ENCODE measurements at regions not wholly inside any gene's neighbourhood (a gene's known extent, or its start where the extent isn't known, plus 50 kb on each side); places are given as distances from the start of the nearest gene placed in this dataset.

DNA sequence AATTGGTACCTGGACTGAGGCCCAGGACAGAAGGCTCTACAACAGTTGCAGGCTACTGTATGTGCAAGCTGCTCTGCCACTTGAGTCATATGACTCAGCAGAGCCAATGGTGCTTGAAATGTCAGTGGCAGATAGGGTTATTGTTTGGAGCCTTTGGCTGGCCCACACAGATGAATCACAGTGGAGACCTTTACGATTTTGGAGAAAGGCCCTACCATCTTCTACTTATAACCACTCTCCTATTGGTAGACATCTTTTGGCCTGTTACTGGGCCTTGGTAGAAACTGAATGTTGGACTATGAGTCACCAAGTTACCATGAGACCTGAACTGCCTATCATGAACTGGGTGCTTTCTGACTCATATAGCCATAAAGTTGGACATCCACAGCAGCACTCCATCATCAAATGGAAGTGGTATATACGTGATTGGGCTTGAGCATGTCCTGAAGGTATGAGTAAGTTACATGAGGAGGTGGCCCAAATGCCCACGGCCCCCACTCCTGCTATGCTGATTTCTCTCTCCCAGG, 88.9 kb upstream of the NRXN1 start:
- FAIRE-seq (no peak), ATAC-seq (no peak), DNase-seq (ENCODE audit: low read depth, low spot score) (no peak)
- ChIA-PET RAD21 (ENCODE audit: unreplicated experiment) (no interaction called here), CTCF (no interaction called here), SMC1A (ENCODE audit: uncharacterized antibody, unreplicated experiment) (no interaction called here), POLR2A (no interaction called here)
- BruUV-seq (replicated peaks), result no TSS peak
- in situ Hi-C loops (cut with MboI), result no loop called here
- no peaks in the 10 kb centered on the region for H4K20me1 ChIP-seq (ENCODE audit: control insufficient read depth, insufficient read depth)
- intact Hi-C loops (cut with micrococcal nuclease; ENCODE audit: unreplicated experiment), result no loop called here
- H3K4me1 ChIP-seq (ENCODE audit: control insufficient read depth, insufficient read depth, low read length), result no peaks in the 10 kb centered on the region
- no peak overlapping the region for H3K4me3 ChIP-seq
- no peak overlapping the region for H2AFZ ChIP-seq (ENCODE audit: control insufficient read depth, low read depth, low read length)
- H3K36me3 ChIP-seq (ENCODE audit: control insufficient read depth in 2 of 2, insufficient read depth in 2 of 2, low read length in 1 of 2), result no peaks in the 10 kb centered on the region
- no peak overlapping the region for H3K4me2 ChIP-seq (ENCODE audit: control insufficient read depth, insufficient read depth)
- H3K9me3 ChIP-seq (replicated peaks; ENCODE audit: control insufficient read depth, insufficient read depth, low read length), result no peaks in the 10 kb centered on the region
- no peak overlapping the region for H3K9ac ChIP-seq (ENCODE audit: control insufficient read depth, insufficient read depth, low read length)
- no peaks in the 10 kb centered on the region for H3K79me2 ChIP-seq (ENCODE audit: control insufficient read depth, insufficient read depth, low read length)
- 0% methylated on average over 3 of the region's 3 CpGs for WGBS (ENCODE audit: insufficient coverage, insufficient replicate concordance, low lambda C conversion rate, missing lambda C conversion rate)
- H3K27me3 ChIP-seq (replicated peaks in 1 of 2; ENCODE audit: control insufficient read depth in 2 of 2, insufficient read depth in 2 of 2, low read length in 1 of 2), result no peaks in the 10 kb centered on the region
- H3K27ac ChIP-seq (ENCODE audit: control insufficient read depth, insufficient read depth), result no peak overlapping the region
- TF ChIP-seq ZNF622 (IDR thresholded peaks at IDR 0.05) (no peak), YY1 (IDR thresholded peaks at IDR 0.05; ENCODE audit: low read depth, low read length) (no peak), GABPA (IDR thresholded peaks at IDR 0.05; ENCODE audit: low read depth) (no peak), BMI1 (IDR thresholded peaks at IDR 0.05; ENCODE audit: borderline replicate concordance) (no peak), RELA (IDR thresholded peaks at IDR 0.05; ENCODE audit: borderline replicate concordance, partially characterized antibody) (no peak), NRF1 (conservative IDR thresholded peaks at IDR 0.05; ENCODE audit: low read depth, low read length) (no peak), SMAD1 (IDR thresholded peaks at IDR 0.05; ENCODE audit: low read depth, partially characterized antibody) (no peak), TARDBP (IDR thresholded peaks at IDR 0.05; ENCODE audit: borderline replicate concordance) (no peak), SMC3 (IDR thresholded peaks at IDR 0.05; ENCODE audit: borderline replicate concordance, low read length) (no peak), ZNF217 (IDR thresholded peaks at IDR 0.05) (no peak)
- TF ChIP-seq, protein P1, sequence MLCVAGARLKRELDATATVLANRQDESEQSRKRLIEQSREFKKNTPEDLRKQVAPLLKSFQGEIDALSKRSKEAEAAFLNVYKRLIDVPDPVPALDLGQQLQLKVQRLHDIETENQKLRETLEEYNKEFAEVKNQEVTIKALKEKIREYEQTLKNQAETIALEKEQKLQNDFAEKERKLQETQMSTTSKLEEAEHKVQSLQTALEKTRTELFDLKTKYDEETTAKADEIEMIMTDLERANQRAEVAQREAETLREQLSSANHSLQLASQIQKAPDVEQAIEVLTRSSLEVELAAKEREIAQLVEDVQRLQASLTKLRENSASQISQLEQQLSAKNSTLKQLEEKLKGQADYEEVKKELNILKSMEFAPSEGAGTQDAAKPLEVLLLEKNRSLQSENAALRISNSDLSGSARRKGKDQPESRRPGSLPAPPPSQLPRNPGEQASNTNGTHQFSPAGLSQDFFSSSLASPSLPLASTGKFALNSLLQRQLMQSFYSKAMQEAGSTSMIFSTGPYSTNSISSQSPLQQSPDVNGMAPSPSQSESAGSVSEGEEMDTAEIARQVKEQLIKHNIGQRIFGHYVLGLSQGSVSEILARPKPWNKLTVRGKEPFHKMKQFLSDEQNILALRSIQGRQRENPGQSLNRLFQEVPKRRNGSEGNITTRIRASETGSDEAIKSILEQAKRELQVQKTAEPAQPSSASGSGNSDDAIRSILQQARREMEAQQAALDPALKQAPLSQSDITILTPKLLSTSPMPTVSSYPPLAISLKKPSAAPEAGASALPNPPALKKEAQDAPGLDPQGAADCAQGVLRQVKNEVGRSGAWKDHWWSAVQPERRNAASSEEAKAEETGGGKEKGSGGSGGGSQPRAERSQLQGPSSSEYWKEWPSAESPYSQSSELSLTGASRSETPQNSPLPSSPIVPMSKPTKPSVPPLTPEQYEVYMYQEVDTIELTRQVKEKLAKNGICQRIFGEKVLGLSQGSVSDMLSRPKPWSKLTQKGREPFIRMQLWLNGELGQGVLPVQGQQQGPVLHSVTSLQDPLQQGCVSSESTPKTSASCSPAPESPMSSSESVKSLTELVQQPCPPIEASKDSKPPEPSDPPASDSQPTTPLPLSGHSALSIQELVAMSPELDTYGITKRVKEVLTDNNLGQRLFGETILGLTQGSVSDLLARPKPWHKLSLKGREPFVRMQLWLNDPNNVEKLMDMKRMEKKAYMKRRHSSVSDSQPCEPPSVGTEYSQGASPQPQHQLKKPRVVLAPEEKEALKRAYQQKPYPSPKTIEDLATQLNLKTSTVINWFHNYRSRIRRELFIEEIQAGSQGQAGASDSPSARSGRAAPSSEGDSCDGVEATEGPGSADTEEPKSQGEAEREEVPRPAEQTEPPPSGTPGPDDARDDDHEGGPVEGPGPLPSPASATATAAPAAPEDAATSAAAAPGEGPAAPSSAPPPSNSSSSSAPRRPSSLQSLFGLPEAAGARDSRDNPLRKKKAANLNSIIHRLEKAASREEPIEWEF (IDR thresholded peaks at IDR 0.05; ENCODE audit: insufficient replicate concordance, low read depth, low read length), result no peak
- TF ChIP-seq, protein P2, sequence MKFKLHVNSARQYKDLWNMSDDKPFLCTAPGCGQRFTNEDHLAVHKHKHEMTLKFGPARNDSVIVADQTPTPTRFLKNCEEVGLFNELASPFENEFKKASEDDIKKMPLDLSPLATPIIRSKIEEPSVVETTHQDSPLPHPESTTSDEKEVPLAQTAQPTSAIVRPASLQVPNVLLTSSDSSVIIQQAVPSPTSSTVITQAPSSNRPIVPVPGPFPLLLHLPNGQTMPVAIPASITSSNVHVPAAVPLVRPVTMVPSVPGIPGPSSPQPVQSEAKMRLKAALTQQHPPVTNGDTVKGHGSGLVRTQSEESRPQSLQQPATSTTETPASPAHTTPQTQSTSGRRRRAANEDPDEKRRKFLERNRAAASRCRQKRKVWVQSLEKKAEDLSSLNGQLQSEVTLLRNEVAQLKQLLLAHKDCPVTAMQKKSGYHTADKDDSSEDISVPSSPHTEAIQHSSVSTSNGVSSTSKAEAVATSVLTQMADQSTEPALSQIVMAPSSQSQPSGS (IDR thresholded peaks at IDR 0.05; ENCODE audit: low read length), result no peak
- TF ChIP-seq, protein P3, sequence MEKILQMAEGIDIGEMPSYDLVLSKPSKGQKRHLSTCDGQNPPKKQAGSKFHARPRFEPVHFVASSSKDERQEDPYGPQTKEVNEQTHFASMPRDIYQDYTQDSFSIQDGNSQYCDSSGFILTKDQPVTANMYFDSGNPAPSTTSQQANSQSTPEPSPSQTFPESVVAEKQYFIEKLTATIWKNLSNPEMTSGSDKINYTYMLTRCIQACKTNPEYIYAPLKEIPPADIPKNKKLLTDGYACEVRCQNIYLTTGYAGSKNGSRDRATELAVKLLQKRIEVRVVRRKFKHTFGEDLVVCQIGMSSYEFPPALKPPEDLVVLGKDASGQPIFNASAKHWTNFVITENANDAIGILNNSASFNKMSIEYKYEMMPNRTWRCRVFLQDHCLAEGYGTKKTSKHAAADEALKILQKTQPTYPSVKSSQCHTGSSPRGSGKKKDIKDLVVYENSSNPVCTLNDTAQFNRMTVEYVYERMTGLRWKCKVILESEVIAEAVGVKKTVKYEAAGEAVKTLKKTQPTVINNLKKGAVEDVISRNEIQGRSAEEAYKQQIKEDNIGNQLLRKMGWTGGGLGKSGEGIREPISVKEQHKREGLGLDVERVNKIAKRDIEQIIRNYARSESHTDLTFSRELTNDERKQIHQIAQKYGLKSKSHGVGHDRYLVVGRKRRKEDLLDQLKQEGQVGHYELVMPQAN (conservative IDR thresholded peaks at IDR 0.05), result no peak
